OCI-LY7 (cell line): ENCODE measurements at regions not wholly inside any gene's neighbourhood (a gene's known extent, or its start where the extent isn't known, plus 50 kb on each side); places are given as distances from the start of the nearest gene placed in this dataset.

Experiments
- EZH2phosphoT487 ChIP-seq: fragments of 200-600 bp; sonication (generic); IDR thresholded peaks from 2 replicates; pipeline ENCODE4 v1.6.1; 2018; ENCODE audit warnings: low read depth, borderline replicate concordance, mild to moderate bottlenecking, mixed run types, antibody characterized with exemption, low read length, moderate library complexity, mixed read lengths
- TF ChIP-seq, protein P1 (sequence below): fragments of 200-600 bp; sonication (generic); conservative IDR thresholded peaks from 2 replicates; pipeline ENCODE4 v1.5.1; 2014; ENCODE audit warnings: mild to moderate bottlenecking, antibody characterized with exemption, low read length, moderate library complexity, mixed read lengths

DNA sequence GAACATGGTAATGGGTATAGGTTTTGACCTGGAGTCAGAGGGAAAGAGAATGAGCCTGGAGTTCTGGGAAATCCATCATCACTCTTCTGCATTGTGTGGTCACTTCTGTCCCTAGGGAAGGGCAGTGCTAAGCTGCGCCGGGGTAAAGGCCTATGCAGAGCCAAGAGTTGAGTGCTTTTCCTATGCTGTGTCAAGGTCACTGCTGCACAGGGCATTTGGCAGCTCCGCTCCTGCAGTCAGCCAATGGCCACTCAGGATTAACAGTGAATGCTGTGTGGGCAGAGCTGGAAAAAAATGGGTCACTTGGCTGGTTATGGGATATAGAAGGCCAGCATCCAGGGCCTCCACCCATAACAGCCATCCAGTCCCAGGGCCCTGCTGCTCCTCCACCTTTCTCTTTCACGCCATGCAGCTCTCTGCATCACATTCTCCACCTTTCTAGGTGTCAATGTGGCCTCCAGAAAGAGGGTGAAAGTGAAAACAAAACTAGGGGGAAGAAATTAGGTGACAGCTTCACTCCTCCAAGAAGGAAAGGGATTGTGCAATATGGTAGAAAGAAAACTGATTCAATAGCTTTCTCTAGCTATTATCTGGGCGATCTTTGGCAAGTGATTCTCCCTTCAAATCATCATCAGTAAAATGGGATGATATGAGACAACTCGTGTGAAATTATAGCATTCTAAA, 279.3 kb upstream of the ANKRD55 start:
- TF ChIP-seq, protein P1, sequence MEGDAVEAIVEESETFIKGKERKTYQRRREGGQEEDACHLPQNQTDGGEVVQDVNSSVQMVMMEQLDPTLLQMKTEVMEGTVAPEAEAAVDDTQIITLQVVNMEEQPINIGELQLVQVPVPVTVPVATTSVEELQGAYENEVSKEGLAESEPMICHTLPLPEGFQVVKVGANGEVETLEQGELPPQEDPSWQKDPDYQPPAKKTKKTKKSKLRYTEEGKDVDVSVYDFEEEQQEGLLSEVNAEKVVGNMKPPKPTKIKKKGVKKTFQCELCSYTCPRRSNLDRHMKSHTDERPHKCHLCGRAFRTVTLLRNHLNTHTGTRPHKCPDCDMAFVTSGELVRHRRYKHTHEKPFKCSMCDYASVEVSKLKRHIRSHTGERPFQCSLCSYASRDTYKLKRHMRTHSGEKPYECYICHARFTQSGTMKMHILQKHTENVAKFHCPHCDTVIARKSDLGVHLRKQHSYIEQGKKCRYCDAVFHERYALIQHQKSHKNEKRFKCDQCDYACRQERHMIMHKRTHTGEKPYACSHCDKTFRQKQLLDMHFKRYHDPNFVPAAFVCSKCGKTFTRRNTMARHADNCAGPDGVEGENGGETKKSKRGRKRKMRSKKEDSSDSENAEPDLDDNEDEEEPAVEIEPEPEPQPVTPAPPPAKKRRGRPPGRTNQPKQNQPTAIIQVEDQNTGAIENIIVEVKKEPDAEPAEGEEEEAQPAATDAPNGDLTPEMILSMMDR, result no peak
- no peak for TF ChIP-seq EZH2phosphoT487
